GM18951 (cell line): ENCODE measurements at regions not wholly inside any gene's neighbourhood (a gene's known extent, or its start where the extent isn't known, plus 50 kb on each side); places are given as distances from the start of the nearest gene placed in this dataset.
"Not testable (repeated sequence)": the region's sequence is repeated elsewhere in the genome, so short reads cannot be mapped to it uniquely, and the experiment has no call there.

Experiments
- POLR2A ChIP-seq: IDR thresholded peaks from 4 replicates; pipeline ENCODE4 v1.6.1; 2011; ENCODE audit warnings: mild to moderate bottlenecking; ENCODE audit not compliant: insufficient read length, insufficient read depth; ENCODE audit errors: extremely low read depth
- in situ Hi-C: fragments of 300-500 bp; cut with MboI; formaldehyde crosslinking; loops from one replicate; pipeline ENCODE4 v1.12.0; 2022; ENCODE audit warnings: low sequenced_read_pairs, mixed read lengths, inconsistent platforms; ENCODE audit not compliant: unreplicated experiment

DNA sequence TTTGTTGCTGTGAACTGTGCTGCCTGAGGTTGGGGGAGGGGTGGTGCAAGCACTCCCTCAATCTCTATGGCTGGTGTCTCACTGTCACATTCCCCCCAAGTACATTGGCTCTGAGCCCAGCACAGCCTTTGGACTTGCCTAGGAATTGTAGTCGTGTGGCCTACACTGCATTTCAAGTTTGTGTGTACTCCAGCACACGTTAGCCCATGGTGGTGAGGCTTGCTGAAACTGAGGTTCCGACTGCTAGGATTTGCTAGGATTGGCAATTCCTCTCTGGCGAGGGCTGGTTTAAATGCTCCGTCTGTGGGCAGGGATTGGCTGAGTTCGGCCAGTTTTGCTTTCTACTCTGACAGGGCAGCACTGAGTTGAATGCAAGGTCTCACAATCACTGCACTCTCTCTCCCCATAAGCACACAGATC, 121.7 kb upstream of the CXXC4 start:
- in situ Hi-C loops = no loop called here
- TF ChIP-seq POLR2A = no peak

- TF ChIP-seq POLR2A = no peak
- in situ Hi-C loops = no loop called here
Observed at GRCh38 chr4:104625706-104626105, 131.0 kb upstream of the CXXC4 start.

DNA sequence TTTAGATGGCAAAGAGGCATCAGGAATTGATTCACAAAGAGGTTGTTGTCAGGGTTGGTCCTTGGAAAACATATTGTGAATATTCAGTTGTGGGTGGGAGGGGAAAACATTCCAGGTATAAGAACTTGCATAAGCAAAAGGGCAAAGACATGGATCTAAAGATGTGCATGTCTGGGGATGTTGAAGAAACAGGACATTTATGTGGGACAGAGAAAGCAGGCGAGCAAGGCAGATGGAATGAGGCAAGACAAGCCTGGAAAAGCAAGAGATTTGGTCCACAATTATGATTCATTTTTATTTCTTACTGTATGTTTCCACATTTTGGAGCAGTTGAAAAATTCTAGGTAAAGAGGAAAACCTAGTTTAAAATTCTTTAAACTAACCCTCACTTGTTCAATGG, 134.9 kb upstream of the CXXC4 start:
- in situ Hi-C loops = no loop called here
- TF ChIP-seq POLR2A = no peak

GRCh38 chr4:104630272-104630671, 135.6 kb upstream of the CXXC4 start:
- in situ Hi-C loops = no loop called here
- no peak for TF ChIP-seq POLR2A

- in situ Hi-C loops = no loop called here
- TF ChIP-seq POLR2A = no peak
Observed at GRCh38 chr4:104631000-104631399, 136.3 kb upstream of the CXXC4 start.

GRCh38 chr4:104641418-104641817, 146.7 kb upstream of the CXXC4 start:
- no peak for TF ChIP-seq POLR2A
- in situ Hi-C loops = no loop called here

DNA sequence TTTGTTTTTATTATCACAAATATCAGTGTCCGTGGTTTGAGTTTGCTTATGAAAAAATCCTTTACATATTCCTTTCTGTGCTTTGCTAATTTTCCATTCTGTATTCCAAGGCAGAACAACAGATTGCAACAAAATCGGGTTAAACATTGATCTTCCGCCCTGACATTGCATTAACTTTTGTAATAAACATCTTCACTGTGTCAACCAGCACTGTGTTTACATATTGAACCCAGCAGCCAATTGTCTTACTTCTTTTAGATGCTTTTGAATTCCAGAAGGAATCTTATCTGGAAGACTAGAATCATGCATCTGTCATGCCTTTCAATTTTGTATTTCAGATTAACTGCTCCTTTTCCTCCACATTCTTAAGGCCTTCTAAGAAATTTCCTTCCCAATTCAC, 147.8 kb upstream of the CXXC4 start:
- in situ Hi-C loops = no loop called here
- no peak for TF ChIP-seq POLR2A

DNA sequence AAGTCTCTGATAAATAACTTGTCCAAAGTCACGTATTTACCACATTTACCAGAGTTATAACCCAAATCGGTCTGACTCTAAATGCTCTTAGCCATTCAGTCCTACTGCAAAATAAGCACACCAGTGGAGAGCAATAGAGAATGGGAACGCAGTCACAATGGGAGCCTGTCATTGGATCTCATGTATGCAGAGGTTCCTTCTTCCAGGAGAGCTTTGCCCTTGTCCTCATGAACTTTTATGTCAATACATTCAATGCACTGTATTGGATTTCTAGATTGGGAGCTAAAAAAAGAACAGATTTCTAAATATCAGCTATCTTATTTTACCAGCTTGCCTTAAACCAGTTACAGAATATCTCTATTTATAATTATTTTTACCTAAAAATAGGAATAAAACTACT, 149.1 kb upstream of the CXXC4 start:
- TF ChIP-seq POLR2A = no peak
- in situ Hi-C loops = no loop called here

DNA sequence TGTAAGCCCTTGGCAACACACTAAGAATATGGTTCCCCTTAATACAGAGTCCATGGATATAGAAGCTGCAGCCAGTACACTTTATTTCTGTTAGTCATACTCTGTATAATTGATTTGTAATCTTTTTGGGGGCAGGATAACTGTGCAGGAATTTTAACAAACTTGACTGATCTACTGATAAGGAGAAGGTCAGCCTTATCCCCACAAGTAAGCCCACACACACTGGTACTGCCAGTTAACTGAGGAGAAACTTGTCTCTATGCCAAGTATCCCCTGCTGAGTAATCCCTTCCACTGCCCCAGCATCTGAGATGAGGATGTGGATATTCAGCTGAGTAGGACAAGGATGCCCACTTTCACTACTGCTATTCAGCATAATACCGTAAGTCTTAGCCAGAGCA, 154.9 kb upstream of the CXXC4 start:
- in situ Hi-C loops = no loop called here
- no peak for TF ChIP-seq POLR2A

GRCh38 chr4:104662269-104662668, 167.6 kb upstream of the CXXC4 start:
- in situ Hi-C loops = not testable (repeated sequence)

DNA sequence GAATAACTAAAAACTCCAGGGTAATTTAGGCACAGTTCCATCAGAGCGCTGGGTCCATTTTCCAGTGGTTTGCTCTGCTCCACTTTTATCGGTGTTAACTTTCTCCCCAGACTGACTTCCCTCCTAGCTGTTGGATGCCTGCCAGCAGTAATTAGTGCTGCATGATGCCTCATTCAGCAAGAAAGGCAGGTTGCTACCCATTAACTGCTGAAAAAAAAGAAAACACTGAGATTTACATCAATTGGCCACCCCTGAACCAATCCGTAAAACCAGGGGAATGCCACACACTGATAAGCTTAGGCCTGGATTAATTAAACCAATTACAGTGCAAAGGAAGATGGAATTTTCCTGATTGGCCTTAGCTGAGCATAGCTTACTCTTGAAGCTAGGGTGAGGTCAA, 182.4 kb upstream of the CXXC4 start:
- in situ Hi-C loops = no loop called here
- no peak for TF ChIP-seq POLR2A

- in situ Hi-C loops = no loop called here
- TF ChIP-seq POLR2A = no peak
Observed at GRCh38 chr4:104682311-104682710, 187.6 kb upstream of the CXXC4 start.

DNA sequence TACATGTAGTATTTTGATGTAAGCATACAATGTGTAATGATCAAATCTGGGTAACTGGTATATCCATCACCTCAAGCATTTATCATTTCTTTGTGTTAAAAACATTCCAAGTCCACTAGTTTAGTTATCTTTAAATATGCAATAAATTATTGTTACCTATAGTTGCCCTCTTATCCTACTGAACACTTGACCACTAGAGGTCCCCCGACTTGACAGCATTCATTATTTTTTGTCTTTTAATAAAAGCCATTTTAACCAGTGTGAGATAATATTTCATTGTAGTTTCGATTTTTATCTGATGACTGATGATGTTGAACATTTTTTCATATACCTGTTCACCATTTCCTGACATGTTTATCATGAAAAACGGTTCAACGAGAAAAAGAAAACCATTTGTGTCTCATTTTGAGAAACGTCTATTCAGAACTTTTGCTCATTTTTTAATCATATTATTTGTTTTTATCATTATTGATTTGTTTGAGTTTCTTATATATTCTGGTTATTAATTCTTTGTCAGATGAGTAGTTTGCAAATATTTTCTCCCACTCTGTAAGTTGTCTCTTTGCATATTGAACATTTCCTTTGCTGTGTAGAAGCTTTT, 199.0 kb upstream of the CXXC4 start:
- in situ Hi-C loops = no loop called here
- TF ChIP-seq POLR2A = no peak

GRCh38 chr4:104716584-104716983, 221.9 kb upstream of the CXXC4 start:
- in situ Hi-C loops = no loop called here
- no peak for TF ChIP-seq POLR2A

DNA sequence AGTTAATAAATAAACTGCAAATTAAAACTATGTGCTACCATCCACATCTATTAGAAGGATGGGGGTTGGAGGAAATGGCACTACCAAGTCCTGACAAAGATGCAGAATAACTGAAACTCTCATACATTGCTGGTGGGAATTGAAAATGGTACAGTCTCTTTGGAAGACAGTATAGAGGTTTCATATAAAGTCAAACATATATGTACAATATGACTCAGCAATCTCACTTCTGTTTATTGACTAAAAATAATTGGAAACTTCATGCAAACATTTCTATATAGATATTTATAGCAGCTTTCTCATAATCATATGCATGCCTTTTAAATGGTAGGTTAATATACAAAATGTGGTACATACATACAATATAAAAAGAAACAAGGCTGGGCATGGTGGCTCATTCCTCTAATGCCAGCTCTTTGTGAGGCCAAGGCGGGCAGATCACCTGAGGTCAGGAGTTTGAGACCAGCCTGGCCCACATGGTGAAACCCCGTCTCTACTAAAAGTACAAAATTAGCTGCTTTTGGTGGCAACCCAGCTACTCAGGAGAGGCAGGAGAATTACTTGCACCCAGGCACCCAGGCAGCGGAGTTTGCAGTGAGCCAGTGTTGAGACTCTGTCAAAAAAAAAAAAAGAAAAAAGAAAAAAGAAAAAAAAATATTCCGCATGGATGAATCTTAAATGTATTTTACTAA, 225.0 kb upstream of the CXXC4 start:
- TF ChIP-seq POLR2A = no peak
- in situ Hi-C loops = no loop called here

- in situ Hi-C loops = no loop called here
- no peak for TF ChIP-seq POLR2A
Observed at GRCh38 chr4:104722467-104722866, 227.8 kb upstream of the CXXC4 start.
